H9 (cell line): ENCODE measurements at regions not wholly inside any gene's neighbourhood (a gene's known extent, or its start where the extent isn't known, plus 50 kb on each side); places are given as distances from the start of the nearest gene placed in this dataset.

Experiments
- DNase-seq: peaks from one replicate; pipeline ENCODE4 v3.0.0-alpha.2; 2017
- H2AFZ ChIP-seq: one replicate; pipeline ENCODE4 v1.6.1; 2013; ENCODE audit warnings: mild to moderate bottlenecking, low read length, control low read depth, moderate library complexity
- H2AK5ac ChIP-seq: 2 replicates; pipeline ENCODE4 v1.6.1; 2013; ENCODE audit warnings: low read length, control low read depth, mixed read lengths; ENCODE audit not compliant: insufficient read length
- H2BK120ac ChIP-seq: one replicate; pipeline ENCODE4 v1.6.1; 2013; ENCODE audit warnings: low read depth, mild to moderate bottlenecking, low read length, control low read depth, inconsistent platforms; ENCODE audit not compliant: poor library complexity, severe bottlenecking
- H2BK12ac ChIP-seq: 2 replicates; pipeline ENCODE4 v1.6.1; 2013; ENCODE audit warnings: low read length, control low read depth, mixed read lengths, low read depth; ENCODE audit not compliant: insufficient read length
- H2BK15ac ChIP-seq: 2 replicates; pipeline ENCODE4 v1.6.1; 2013; ENCODE audit warnings: low read depth, low read length, control low read depth
- H2BK20ac ChIP-seq: one replicate; pipeline ENCODE4 v1.6.1; 2013; ENCODE audit warnings: low read depth, mild to moderate bottlenecking, low read length, control low read depth, inconsistent platforms; ENCODE audit not compliant: poor library complexity, severe bottlenecking
- H2BK5ac ChIP-seq: 2 replicates; pipeline ENCODE4 v1.6.1; 2013; ENCODE audit warnings: low read length, control low read depth, mixed read lengths; ENCODE audit not compliant: insufficient read length
- H3K14ac ChIP-seq: 2 replicates; pipeline ENCODE4 v1.6.1; 2013; ENCODE audit warnings: low read length, control low read depth; ENCODE audit not compliant: insufficient read depth
- H3K18ac ChIP-seq: 2 replicates; pipeline ENCODE4 v1.6.1; 2013; ENCODE audit warnings: low read depth, mild to moderate bottlenecking, mixed read lengths, low read length, control low read depth; ENCODE audit not compliant: insufficient read length
- H3K23ac ChIP-seq: 2 replicates; pipeline ENCODE4 v1.6.1; 2013; ENCODE audit warnings: low read length, control low read depth, mixed read lengths, low read depth; ENCODE audit not compliant: insufficient read length
- H3K23me2 ChIP-seq: 2 replicates; pipeline ENCODE4 v1.6.1; 2013; ENCODE audit warnings: low read depth, mild to moderate bottlenecking, mixed read lengths, low read length, control low read depth; ENCODE audit not compliant: insufficient read length, poor library complexity, severe bottlenecking
- H3K27ac ChIP-seq: 2 replicates; pipeline ENCODE4 v1.5.1; 2013; ENCODE audit warnings: low read length, control low read depth, mixed read lengths, low read depth; ENCODE audit not compliant: insufficient read length
- H3K27me3 ChIP-seq: 2 replicates; pipeline ENCODE4 v1.6.1; 2013; ENCODE audit warnings: low read length, control low read depth, inconsistent platforms; ENCODE audit not compliant: insufficient read depth
- H3K4ac ChIP-seq: 2 replicates; pipeline ENCODE4 v1.6.1; 2013; ENCODE audit warnings: low read depth, mild to moderate bottlenecking, control low read depth, inconsistent platforms, low read length, moderate library complexity
- H3K4me1 ChIP-seq: 2 replicates; pipeline ENCODE4 v1.6.1; 2013; ENCODE audit warnings: low read length, control low read depth, inconsistent platforms; ENCODE audit not compliant: insufficient read depth
- H3K4me2 ChIP-seq: 2 replicates; pipeline ENCODE4 v1.6.1; 2013; ENCODE audit warnings: low read length, control low read depth, mixed read lengths; ENCODE audit not compliant: insufficient read length, insufficient read depth
- H3K56ac ChIP-seq: 2 replicates; pipeline ENCODE4 v1.6.1; 2013; ENCODE audit warnings: low read depth, mild to moderate bottlenecking, mixed read lengths, low read length, control low read depth; ENCODE audit not compliant: insufficient read length
- H3K79me1 ChIP-seq: 2 replicates; pipeline ENCODE4 v1.6.1; 2013; ENCODE audit warnings: low read depth, mild to moderate bottlenecking, moderate library complexity, low read length, control low read depth, inconsistent platforms; ENCODE audit not compliant: insufficient read depth, poor library complexity, severe bottlenecking
- H3K79me2 ChIP-seq: 2 replicates; pipeline ENCODE4 v1.6.1; 2013; ENCODE audit warnings: low read length, control low read depth, inconsistent platforms; ENCODE audit not compliant: insufficient read depth
- H3K9ac ChIP-seq: 2 replicates; pipeline ENCODE4 v1.6.1; 2013; ENCODE audit warnings: low read length, control low read depth, mixed read lengths; ENCODE audit not compliant: insufficient read length; ENCODE audit errors: extremely low read depth
- H3K9me3 ChIP-seq: one replicate; pipeline ENCODE4 v1.6.1; 2013; ENCODE audit warnings: low read depth, low read length, inconsistent platforms; ENCODE audit not compliant: control insufficient read depth
- H3T11ph ChIP-seq: one replicate; pipeline ENCODE4 v1.6.1; 2013; ENCODE audit warnings: mild to moderate bottlenecking, low read length, control low read depth, inconsistent platforms
- H4K20me1 ChIP-seq: one replicate; pipeline ENCODE4 v1.6.1; 2013; ENCODE audit not compliant: control insufficient read depth, insufficient read length, insufficient read depth
- H4K5ac ChIP-seq: 2 replicates; pipeline ENCODE4 v1.6.1; 2013; ENCODE audit warnings: low read depth, mild to moderate bottlenecking, mixed read lengths, low read length, control low read depth; ENCODE audit not compliant: insufficient read length
- H4K8ac ChIP-seq: replicated peaks from 2 replicates; pipeline ENCODE4 v1.6.1; 2013; ENCODE audit warnings: low read length, control low read depth, mixed read lengths, low read depth; ENCODE audit not compliant: insufficient read length
- H4K91ac ChIP-seq: 2 replicates; pipeline ENCODE4 v1.6.1; 2013; ENCODE audit warnings: low read depth, mild to moderate bottlenecking, moderate library complexity, mixed read lengths, low read length, control low read depth; ENCODE audit not compliant: insufficient read length
- H3K27ac Mint-ChIP-seq, 3 experiments: 2 replicates in 2 of 3; 3 replicates in 1 of 3; pipeline ENCODE4 v1.8.0; 2020 to 2021; ENCODE audit warnings: mixed read lengths in 3 of 3, mild to moderate bottlenecking in 1 of 3, moderate library complexity in 1 of 3
- H3K27me3 Mint-ChIP-seq: 2 replicates; pipeline ENCODE4 v1.8.0; 2021; ENCODE audit warnings: low read depth, mild to moderate bottlenecking, moderate library complexity, mixed read lengths
- H3K36me3 Mint-ChIP-seq, 3 experiments: 2 replicates in 2 of 3; 3 replicates in 1 of 3; pipeline ENCODE4 v1.8.0; 2020 to 2021; ENCODE audit warnings: low read depth in 3 of 3, mixed read lengths in 3 of 3; ENCODE audit not compliant: insufficient read depth in 1 of 3
- H3K4me1 Mint-ChIP-seq, 2 experiments: 2 replicates each; pipeline ENCODE4 v1.8.0; 2020; ENCODE audit warnings: mixed read lengths in 2 of 2
- H3K4me3 Mint-ChIP-seq, 2 experiments: 2 replicates in 1 of 2; 3 replicates in 1 of 2; pipeline ENCODE4 v1.8.0; 2020 to 2021; ENCODE audit warnings: mild to moderate bottlenecking in 2 of 2, mixed read lengths in 2 of 2, moderate library complexity in 1 of 2
- H3K9me3 Mint-ChIP-seq, 2 experiments: 2 replicates in 1 of 2; 3 replicates in 1 of 2; pipeline ENCODE4 v1.8.0; 2020; ENCODE audit warnings: mild to moderate bottlenecking in 2 of 2, mixed read lengths in 2 of 2, moderate library complexity in 1 of 2
- CTCF ChIP-seq: fragments of 200-600 bp; sonication (generic); conservative IDR thresholded peaks from 3 replicates; pipeline ENCODE4 v1.8.0; 2021; ENCODE audit warnings: antibody characterized with exemption, mild to moderate bottlenecking
- WGBS: extraction: QIAGEN DNeasy Blood & Tissue Kit; methylation state at CpG from one replicate; pipeline ENCODE4 v1.1.7; 2013; ENCODE audit warnings: missing lambda C conversion rate, low lambda C conversion rate, mixed read lengths; ENCODE audit not compliant: insufficient read length; ENCODE audit errors: extremely low coverage; 5-methylcytosine and 5-hydroxymethylcytosine counted together

GRCh38 chr2:58484629-58485028 lies 243.5 kb upstream of the FANCL start:
- Histone ChIP-seq H3K23me2 (no peaks in the 10 kb centered on the region), H3K23ac (no peak overlapping the region), H4K5ac (no peak overlapping the region), H3K4ac (no peak overlapping the region), H3K79me2 (no peaks in the 10 kb centered on the region), H2BK15ac (no peak overlapping the region), H3K18ac (no peak overlapping the region), H3K14ac (no peak overlapping the region), H2AFZ (no peak overlapping the region), H2AK5ac (no peak overlapping the region), H3K56ac (no peak overlapping the region), H3K9me3 (peaks cover 12% of the 10 kb centered on the region), H3K9ac (no peak overlapping the region), H2BK5ac (no peak overlapping the region), H3K27me3 (no peaks in the 10 kb centered on the region), H4K91ac (no peak overlapping the region), H3K4me2 (no peak overlapping the region), H4K8ac (no peak overlapping the region), H3K79me1 (no peaks in the 10 kb centered on the region), H3T11ph (no peak overlapping the region), H3K27ac (no peak overlapping the region), H3K4me1 (no peaks in the 10 kb centered on the region), H2BK20ac (no peak overlapping the region), H4K20me1 (no peaks in the 10 kb centered on the region), H2BK12ac (no peak overlapping the region), H2BK120ac (no peak overlapping the region)
- TF ChIP-seq CTCF = no peak
- Mint-ChIP-seq H3K9me3 (peaks cover 15% of the 10 kb centered on the region in 2 experiments), H3K27ac (no peak overlapping the region), H3K36me3 (peaks cover 6 to 31% (median 16%) of the 10 kb centered on the region in 3 experiments; a peak in 6 of 7 replicates), H3K27me3 (peaks cover 2% of the 10 kb centered on the region; the same call in 1 of the 2 replicates), H3K4me1 (peaks cover 13 to 18% of the 10 kb centered on the region in 2 experiments), H3K4me3 (no peak overlapping the region)
- WGBS = no CpG with 5 or more reads among the region's 4 CpGs
- no peak for DNase-seq
